ENCODE measurements at regions not wholly inside any gene's neighbourhood (a gene's known extent, or its start where the extent isn't known, plus 50 kb on each side); places are given as distances from the start of the nearest gene placed in this dataset.

GRCh38 chr5:156239800-156240199, 87.2 kb upstream of the SGCD start:
- no peak for TF ChIP-seq POLR2A (IDR thresholded peaks at IDR 0.05)
- TF ChIP-seq, protein P1, sequence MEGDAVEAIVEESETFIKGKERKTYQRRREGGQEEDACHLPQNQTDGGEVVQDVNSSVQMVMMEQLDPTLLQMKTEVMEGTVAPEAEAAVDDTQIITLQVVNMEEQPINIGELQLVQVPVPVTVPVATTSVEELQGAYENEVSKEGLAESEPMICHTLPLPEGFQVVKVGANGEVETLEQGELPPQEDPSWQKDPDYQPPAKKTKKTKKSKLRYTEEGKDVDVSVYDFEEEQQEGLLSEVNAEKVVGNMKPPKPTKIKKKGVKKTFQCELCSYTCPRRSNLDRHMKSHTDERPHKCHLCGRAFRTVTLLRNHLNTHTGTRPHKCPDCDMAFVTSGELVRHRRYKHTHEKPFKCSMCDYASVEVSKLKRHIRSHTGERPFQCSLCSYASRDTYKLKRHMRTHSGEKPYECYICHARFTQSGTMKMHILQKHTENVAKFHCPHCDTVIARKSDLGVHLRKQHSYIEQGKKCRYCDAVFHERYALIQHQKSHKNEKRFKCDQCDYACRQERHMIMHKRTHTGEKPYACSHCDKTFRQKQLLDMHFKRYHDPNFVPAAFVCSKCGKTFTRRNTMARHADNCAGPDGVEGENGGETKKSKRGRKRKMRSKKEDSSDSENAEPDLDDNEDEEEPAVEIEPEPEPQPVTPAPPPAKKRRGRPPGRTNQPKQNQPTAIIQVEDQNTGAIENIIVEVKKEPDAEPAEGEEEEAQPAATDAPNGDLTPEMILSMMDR (IDR thresholded peaks at IDR 0.05 in 4 of 5, conservative IDR thresholded peaks at IDR 0.05 in 1 of 5), result no peak

All from gastrocnemius medialis (tissue), 4 donors.